Ishikawa (cell line): ENCODE measurements at regions not wholly inside any gene's neighbourhood (a gene's known extent, or its start where the extent isn't known, plus 50 kb on each side); places are given as distances from the start of the nearest gene placed in this dataset.

Experiments used
- CEBPB ChIP-seq: IDR thresholded peaks from 2 replicates; pipeline ENCODE4 v1.6.1; 2012
- EGR1 ChIP-seq: IDR thresholded peaks from 2 replicates; pipeline ENCODE4 v1.6.1; 2012
- EP300 ChIP-seq: IDR thresholded peaks from 2 replicates; pipeline ENCODE4 v1.6.1; 2012; ENCODE audit warnings: borderline replicate concordance
- NFIC ChIP-seq: IDR thresholded peaks from 2 replicates; pipeline ENCODE4 v1.6.1; 2012
- RAD21 ChIP-seq: IDR thresholded peaks from 2 replicates; pipeline ENCODE4 v1.6.1; 2012; ENCODE audit warnings: low read depth
- TAF1 ChIP-seq: IDR thresholded peaks from 2 replicates; pipeline ENCODE4 v1.6.1; 2012; ENCODE audit warnings: low read depth, mild to moderate bottlenecking
- TCF12 ChIP-seq: IDR thresholded peaks from 2 replicates; pipeline ENCODE4 v1.6.1; 2012; ENCODE audit warnings: low read depth
- TEAD4 ChIP-seq: IDR thresholded peaks from 2 replicates; pipeline ENCODE4 v1.6.1; 2012
- YY1 ChIP-seq: IDR thresholded peaks from 2 replicates; pipeline ENCODE4 v1.6.1; 2012; ENCODE audit warnings: low read depth
- ZBTB7A ChIP-seq: IDR thresholded peaks from 2 replicates; pipeline ENCODE4 v1.6.1; 2012; ENCODE audit warnings: low read depth
- TF ChIP-seq, protein P1 (sequence below): IDR thresholded peaks from 2 replicates; pipeline ENCODE4 v1.6.1; 2012; ENCODE audit warnings: low read depth, mild to moderate bottlenecking
- TF ChIP-seq, protein P2 (sequence below): IDR thresholded peaks from 2 replicates; pipeline ENCODE4 v1.6.1; 2012
- TF ChIP-seq, protein P3 (sequence below): IDR thresholded peaks from 2 replicates; pipeline ENCODE4 v1.6.1; 2012

DNA sequence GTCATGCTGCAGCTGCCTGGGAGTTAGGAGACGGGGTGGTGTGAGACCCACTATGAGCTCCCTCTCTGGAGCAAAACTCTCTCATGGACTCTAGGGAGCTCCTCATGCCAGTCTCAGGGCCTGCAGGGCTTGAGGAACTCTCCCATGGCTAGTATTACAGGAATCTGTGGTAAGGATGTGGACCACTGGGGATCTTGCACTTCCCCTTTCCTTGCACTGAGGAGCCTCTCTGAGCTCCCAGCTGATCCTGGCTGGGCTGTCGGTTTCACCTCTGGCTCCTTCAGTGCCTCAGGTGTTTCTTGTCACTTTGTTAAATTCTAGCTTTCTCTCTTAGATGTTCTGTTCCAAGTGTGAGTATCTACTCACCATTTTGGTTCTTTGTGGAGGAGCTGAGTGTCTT, 71.6 kb upstream of the IMMP2L start:
- no peak for TF ChIP-seq EP300
- TF ChIP-seq, protein P1, sequence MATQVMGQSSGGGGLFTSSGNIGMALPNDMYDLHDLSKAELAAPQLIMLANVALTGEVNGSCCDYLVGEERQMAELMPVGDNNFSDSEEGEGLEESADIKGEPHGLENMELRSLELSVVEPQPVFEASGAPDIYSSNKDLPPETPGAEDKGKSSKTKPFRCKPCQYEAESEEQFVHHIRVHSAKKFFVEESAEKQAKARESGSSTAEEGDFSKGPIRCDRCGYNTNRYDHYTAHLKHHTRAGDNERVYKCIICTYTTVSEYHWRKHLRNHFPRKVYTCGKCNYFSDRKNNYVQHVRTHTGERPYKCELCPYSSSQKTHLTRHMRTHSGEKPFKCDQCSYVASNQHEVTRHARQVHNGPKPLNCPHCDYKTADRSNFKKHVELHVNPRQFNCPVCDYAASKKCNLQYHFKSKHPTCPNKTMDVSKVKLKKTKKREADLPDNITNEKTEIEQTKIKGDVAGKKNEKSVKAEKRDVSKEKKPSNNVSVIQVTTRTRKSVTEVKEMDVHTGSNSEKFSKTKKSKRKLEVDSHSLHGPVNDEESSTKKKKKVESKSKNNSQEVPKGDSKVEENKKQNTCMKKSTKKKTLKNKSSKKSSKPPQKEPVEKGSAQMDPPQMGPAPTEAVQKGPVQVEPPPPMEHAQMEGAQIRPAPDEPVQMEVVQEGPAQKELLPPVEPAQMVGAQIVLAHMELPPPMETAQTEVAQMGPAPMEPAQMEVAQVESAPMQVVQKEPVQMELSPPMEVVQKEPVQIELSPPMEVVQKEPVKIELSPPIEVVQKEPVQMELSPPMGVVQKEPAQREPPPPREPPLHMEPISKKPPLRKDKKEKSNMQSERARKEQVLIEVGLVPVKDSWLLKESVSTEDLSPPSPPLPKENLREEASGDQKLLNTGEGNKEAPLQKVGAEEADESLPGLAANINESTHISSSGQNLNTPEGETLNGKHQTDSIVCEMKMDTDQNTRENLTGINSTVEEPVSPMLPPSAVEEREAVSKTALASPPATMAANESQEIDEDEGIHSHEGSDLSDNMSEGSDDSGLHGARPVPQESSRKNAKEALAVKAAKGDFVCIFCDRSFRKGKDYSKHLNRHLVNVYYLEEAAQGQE = no peak
- TF ChIP-seq, protein P2, sequence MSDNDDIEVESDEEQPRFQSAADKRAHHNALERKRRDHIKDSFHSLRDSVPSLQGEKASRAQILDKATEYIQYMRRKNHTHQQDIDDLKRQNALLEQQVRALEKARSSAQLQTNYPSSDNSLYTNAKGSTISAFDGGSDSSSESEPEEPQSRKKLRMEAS = no peak
- no peak for TF ChIP-seq NFIC
- TF ChIP-seq, protein P3, sequence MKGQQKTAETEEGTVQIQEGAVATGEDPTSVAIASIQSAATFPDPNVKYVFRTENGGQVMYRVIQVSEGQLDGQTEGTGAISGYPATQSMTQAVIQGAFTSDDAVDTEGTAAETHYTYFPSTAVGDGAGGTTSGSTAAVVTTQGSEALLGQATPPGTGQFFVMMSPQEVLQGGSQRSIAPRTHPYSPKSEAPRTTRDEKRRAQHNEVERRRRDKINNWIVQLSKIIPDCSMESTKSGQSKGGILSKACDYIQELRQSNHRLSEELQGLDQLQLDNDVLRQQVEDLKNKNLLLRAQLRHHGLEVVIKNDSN = no peak
- TF ChIP-seq RAD21 = no peak
- TF ChIP-seq ZBTB7A = no peak
- TF ChIP-seq CEBPB = no peak
- TF ChIP-seq TCF12 = no peak
- TF ChIP-seq YY1 = no peak
- TF ChIP-seq EGR1 = no peak
- TF ChIP-seq TEAD4 = no peak
- TF ChIP-seq TAF1 = no peak
